Mononuclear cell (primary cell): ENCODE measurements at regions not wholly inside any gene's neighbourhood (a gene's known extent, or its start where the extent isn't known, plus 50 kb on each side); places are given as distances from the start of the nearest gene placed in this dataset.
"Not testable (repeated sequence)": the region's sequence is repeated elsewhere in the genome, so short reads cannot be mapped to it uniquely, and the experiment has no call there.

ENCODE experiments used
- H3K27me3 ChIP-seq: 2 replicates; pipeline ENCODE4 v1.6.0; 2011; ENCODE audit warnings: low read length, control low read depth; ENCODE audit not compliant: insufficient read depth
- H3K4me1 ChIP-seq: 2 replicates; pipeline ENCODE4 v1.5.1; 2011; ENCODE audit warnings: mild to moderate bottlenecking, low read length, control low read depth; ENCODE audit not compliant: insufficient read depth
- H3K4me3 ChIP-seq: 2 replicates; pipeline ENCODE4 v1.5.1; 2011; ENCODE audit warnings: mild to moderate bottlenecking, low read length, moderate library complexity
- H3K9me3 ChIP-seq: 2 replicates; pipeline ENCODE4 v1.5.1; 2011; ENCODE audit warnings: low read depth, mild to moderate bottlenecking, control low read depth, low read length

DNA sequence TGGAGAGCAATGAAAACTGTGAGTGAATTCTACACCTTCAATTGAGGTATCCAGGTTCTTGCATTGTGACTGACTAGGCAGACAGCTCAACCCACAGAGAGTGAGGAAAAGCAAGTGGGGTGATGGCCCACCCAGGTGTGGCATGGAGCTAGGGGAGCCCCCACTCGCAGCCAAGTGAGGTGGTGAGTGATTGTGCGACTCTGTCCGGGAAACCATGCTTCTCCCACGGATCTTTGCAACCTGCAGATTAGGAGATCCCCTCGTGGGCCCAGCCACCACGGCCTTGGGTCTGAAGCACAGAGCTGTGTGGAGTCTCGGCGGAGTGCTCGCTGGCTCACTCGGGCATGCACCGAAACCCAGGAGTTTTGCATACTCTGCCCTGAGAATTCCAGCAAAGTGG, 120.1 kb downstream of the ALG10 start:
- Histone ChIP-seq H3K9me3 (no peaks in the 10 kb centered on the region), H3K4me3 (no peak overlapping the region), H3K27me3 (no peaks in the 10 kb centered on the region), H3K4me1 (no peaks in the 10 kb centered on the region)

DNA sequence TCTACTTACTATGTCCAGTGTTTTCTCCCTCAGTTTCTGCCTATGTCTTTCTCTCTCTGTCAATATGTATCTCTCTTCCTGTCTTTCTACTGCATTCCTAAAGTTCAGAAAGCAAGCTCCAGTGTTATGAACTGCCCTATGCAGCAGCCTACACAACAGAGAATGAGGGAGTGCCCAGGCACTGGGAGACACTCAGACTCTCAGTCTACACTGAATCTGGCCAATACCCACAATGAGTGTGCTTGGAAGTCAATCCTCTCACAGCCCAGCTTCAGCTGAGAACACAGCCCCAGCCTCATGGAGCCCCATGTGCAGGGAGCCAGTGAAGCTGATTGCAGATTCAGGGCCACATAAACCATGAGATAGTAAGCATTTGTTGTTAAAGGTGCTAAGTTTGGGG, 128.7 kb downstream of the ALG10 start:
- Histone ChIP-seq H3K9me3 (no peaks in the 10 kb centered on the region), H3K4me1 (no peaks in the 10 kb centered on the region), H3K4me3 (no peak overlapping the region), H3K27me3 (no peaks in the 10 kb centered on the region)

DNA sequence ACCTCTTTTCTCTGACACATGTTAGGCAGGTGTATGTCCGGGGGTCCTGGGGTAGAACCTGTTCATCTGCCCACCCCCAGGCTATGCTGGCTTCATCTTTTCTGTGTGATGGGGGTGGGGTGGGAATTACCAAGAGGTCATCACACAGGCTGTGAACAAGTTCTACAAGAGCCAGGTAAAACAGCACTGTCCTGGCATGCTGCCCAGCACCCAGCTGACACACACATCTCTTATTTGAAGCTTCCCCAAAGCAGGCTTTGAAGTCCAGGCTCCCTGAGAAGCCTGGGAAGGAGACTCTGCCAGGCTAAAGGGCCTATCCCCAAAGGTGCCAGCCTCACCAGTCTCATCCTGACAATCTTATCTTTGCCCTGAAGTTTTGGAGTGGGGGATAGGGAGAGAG, 141.1 kb downstream of the ALG10 start:
- Histone ChIP-seq H3K4me1 (no peaks in the 10 kb centered on the region), H3K4me3 (no peak overlapping the region), H3K27me3 (no peaks in the 10 kb centered on the region), H3K9me3 (no peaks in the 10 kb centered on the region)

DNA sequence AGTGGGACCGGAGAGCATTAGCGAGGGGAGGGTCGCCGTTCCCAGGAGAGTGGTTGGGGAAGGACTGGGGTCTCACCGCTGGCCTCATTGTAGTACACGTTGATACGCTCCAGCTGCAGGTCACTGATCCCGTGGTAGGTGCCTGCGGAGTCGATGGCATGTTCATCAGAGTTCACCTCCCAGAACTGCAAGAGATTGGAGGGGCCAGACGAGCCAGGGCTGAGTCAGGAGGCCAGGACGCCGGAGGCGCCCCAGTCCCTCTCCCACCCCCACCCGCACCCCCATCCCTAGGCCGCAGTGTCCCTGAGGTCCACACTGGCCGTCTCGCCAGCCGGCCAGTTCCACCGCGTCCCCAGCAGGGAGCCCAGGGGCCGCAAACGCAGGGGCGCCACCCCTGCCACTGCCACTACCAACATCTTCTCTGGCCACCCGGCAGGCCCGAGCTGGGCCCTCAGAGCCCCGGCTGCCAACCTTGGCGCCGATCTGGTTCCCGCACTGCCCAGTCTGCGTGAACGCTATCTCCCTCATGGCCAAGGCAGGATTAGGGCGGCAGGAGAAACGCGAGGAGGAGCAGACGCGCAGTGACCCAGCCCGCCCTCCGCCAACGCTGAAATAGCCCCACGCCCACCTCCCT, 144.2 kb downstream of the ALG10 start:
- no peaks in the 10 kb centered on the region for H3K27me3 ChIP-seq
- no peaks in the 10 kb centered on the region for H3K4me1 ChIP-seq
- H3K4me3 ChIP-seq, result no peak overlapping the region
- no peaks in the 10 kb centered on the region for H3K9me3 ChIP-seq

DNA sequence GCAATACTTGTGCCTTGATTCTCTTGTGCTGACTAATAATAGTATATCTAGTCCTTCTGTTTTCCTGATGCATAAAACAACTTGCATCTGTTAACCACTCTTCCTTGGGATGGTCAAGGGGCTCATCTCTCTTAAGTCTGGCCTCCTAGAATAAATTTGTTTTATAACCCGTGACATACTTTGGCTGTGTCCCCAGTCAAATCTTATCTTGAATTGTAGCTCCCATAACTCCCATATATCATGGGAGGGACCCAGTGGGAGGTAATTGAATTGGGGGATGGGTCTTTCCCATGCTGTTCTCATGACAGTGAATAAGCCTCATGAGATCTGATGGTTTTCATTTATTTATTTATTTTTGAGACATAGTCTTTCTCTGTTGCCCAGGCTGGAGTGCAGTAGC, 146.2 kb downstream of the ALG10 start:
- not testable (repeated sequence) for H3K4me3 ChIP-seq, H3K9me3 ChIP-seq, H3K4me1 ChIP-seq, H3K27me3 ChIP-seq

DNA sequence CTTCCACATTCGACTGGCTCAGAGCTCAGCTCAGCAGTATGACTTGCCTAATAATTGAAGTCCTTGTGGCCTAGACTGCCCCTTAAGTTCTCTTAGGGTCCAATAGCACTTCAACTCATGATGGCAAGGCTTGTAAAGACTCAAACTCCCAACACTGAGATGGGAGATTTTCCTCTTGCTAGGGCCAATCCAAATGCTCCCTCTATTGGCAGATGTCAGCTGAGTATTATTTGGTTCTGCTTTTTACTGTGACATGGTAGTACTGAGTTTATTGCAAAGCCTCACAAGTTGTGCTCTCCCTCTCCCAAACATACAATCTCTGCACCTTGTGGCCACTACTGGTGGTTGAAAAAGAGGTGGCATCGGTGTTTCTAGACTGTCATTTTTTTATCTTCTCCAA, 164.2 kb downstream of the ALG10 start:
- H3K4me1 ChIP-seq, result peaks cover 3% of the 10 kb centered on the region

DNA sequence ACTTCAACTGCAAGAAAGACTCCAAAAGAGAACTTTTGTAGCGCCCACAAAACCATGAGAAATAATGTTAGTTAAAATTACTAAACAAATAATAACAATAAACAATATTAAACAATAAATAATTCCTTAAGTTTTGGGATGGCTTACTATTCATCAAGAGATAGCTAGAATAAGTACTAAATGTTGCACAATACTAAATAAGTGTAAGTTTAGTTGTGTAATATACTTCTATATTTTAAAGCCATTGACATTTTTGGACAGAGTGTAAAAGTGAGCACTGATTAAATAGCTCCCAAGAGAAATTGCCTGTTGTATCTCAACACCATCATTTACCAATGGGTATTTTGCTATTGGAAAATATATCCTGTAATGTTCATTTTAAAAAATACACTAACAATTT, 166.7 kb downstream of the ALG10 start:
- H3K9me3 ChIP-seq, result no peaks in the 10 kb centered on the region
- H3K4me1 ChIP-seq, result peaks cover 3% of the 10 kb centered on the region
- no peak overlapping the region for H3K4me3 ChIP-seq
- H3K27me3 ChIP-seq, result no peaks in the 10 kb centered on the region

More for the DNA sequence above, 164.2 kb downstream of the ALG10 start:
- no peak overlapping the region for H3K4me3 ChIP-seq
- H3K27me3 ChIP-seq, result no peaks in the 10 kb centered on the region
- no peaks in the 10 kb centered on the region for H3K9me3 ChIP-seq

DNA sequence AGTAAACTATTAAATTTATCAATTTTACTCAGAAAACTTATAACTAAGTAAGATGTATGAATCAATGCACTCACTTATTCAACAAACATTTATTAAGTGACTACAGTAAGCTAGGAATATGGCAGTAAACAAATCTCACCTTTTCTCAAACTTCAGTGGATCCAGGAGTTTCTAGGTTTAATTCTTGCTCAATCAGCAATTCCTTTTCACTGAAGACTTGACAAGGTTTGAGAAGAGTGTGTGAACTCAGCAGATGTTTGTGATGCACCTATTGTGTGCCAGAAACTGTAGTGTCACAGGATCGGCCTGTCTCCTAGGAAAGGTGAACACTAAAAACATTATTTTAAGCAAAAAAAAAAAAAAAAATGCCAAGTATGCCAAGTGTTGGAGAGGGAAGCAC, 167.8 kb downstream of the ALG10 start:
- peaks cover 3% of the 10 kb centered on the region for H3K4me1 ChIP-seq
- no peaks in the 10 kb centered on the region for H3K9me3 ChIP-seq
- H3K27me3 ChIP-seq, result no peaks in the 10 kb centered on the region
- no peak overlapping the region for H3K4me3 ChIP-seq

DNA sequence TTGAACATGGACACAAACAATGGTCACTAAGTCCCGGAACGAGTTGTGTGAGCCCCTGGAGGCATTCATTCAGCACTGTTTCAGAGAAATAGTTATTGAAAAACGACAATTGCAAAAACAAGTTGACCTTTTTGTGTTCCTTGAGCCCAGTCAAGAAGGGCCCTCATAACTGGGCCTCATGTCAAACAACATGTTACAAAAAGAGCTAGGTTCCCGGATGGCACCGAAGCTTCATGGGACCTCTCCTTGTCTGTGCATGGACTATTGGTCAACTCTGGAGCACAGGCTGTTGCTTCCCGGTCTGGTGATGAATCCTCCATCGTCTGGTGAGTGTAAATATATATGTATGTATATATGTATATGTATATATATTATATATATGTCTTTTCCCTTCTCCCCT, 176.6 kb downstream of the ALG10 start:
- no peaks in the 10 kb centered on the region for H3K9me3 ChIP-seq
- H3K4me1 ChIP-seq, result no peaks in the 10 kb centered on the region
- no peak overlapping the region for H3K4me3 ChIP-seq
- no peaks in the 10 kb centered on the region for H3K27me3 ChIP-seq

DNA sequence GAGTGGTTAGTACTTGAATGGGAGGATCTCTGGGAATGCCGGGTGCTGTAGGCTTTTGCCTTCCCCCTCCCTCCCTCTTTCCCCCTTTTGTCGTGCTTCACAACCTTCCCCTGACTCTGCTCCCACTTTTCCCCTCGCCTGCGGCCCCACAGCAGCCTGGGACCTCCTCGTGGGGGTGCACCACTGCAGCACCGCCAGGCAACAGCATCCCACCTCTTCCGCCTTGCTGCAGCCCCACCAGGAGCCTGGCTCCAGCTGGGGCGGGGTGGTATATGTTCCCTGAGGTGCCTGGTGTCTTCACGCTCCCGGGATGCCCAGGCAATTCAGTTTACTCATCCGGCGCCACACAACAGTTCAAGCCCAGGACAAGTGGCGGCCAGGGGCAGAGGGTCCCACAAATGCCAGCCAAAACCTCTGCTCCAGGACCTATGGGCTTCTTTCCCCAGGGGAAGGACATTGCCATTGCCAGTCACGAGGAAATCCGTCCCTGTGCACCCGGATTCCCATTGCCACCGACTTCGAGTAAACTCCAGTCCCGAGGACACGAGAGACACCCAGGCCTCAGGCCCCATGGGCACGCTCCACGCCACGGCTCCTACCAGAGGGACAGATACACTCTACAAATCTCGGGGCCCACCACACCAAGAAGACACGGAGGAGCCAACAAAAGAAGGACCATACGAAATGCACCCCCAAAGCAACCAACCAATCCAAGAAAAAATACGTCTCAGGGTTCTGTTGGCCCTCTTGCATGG, 181.7 kb downstream of the ALG10 start:
- H3K27me3 ChIP-seq, result no peaks in the 10 kb centered on the region
- H3K9me3 ChIP-seq, result no peaks in the 10 kb centered on the region
- H3K4me1 ChIP-seq, result no peaks in the 10 kb centered on the region

DNA sequence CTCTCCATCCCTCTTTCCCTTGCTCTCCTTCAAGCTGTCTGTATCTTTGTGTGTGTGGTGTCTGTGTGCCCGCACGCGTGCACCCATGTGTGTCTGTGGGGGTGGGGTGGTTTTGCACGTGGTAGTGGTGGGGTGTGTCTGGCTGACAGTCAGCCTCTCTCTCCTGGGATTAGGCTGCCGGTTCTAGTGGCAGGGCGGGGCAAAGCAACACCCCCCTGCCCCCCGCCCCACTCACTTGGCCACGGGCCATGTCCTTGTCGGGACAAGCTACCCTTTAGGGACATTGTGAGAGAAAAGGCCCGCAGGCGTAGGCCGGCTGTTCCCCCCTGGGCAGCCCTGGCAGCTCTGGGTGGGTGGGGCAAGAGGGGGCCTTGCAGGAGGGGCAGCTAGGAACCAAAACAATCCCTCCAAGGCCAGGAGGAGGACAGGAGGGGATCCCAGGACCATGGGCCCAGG, 182.6 kb downstream of the ALG10 start:
- Histone ChIP-seq H3K4me3 (no peak overlapping the region), H3K4me1 (no peaks in the 10 kb centered on the region), H3K9me3 (no peaks in the 10 kb centered on the region), H3K27me3 (no peaks in the 10 kb centered on the region)

More for the DNA sequence above, 181.7 kb downstream of the ALG10 start:
- no peak overlapping the region for H3K4me3 ChIP-seq

DNA sequence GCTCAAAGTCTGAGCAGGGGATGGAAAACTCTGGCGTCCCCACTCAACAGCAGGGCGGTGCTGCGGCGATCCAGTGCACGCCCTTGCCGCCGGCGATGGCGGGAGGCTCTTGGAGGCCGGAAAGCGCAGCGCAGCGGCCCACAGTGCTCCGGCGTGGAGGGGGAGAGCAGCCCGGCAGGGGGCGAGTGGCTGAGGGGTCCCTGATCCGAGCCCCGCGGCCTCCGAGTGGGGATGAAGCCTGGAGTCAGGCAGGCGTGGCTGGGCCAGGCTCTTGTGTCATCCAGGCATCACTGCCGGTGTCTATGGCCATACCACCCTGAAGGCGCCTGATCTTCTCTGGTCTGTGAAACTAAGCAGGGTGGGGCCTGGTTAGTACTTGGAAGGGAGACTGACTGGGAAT, 183.1 kb downstream of the ALG10 start:
- H3K4me3 ChIP-seq, result no peak overlapping the region
- no peaks in the 10 kb centered on the region for H3K9me3 ChIP-seq
- H3K27me3 ChIP-seq, result no peaks in the 10 kb centered on the region
- H3K4me1 ChIP-seq, result no peaks in the 10 kb centered on the region

DNA sequence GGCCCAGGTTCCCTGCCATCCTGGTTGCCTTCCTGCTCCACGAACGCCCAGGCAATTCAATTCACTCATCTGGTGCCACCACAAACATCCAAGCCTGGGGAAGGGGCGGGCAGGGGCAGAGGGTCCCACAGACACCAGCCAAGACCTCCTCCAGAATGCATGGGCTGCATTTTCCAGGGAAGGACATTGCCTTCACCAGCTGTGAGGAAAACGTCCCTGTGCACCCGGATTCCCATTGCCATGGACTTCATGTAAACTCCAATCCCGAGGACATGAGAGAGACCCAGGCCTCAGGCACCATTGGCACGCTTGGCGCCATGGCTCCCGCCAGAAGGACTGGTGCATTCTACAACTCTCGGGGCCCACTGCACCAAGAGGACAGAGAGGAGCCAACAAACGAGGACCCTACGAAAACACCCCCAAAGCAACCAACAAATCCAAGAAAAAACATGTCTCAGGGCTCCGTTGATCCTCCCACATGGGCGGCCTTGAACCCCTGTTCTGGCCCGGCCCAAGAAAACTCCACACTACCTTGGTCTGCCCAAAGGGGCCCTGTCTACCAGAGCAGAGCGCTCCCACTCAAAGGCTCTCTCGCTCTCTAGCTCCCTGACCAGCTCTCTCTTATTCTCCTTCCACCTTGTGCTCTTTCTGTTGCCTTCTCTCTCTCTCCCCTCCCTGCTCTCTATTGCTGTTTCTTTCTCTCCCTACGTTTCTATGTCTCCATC, 183.9 kb downstream of the ALG10 start:
- Histone ChIP-seq H3K4me3 (no peak overlapping the region), H3K9me3 (no peaks in the 10 kb centered on the region), H3K27me3 (no peaks in the 10 kb centered on the region), H3K4me1 (no peaks in the 10 kb centered on the region)

DNA sequence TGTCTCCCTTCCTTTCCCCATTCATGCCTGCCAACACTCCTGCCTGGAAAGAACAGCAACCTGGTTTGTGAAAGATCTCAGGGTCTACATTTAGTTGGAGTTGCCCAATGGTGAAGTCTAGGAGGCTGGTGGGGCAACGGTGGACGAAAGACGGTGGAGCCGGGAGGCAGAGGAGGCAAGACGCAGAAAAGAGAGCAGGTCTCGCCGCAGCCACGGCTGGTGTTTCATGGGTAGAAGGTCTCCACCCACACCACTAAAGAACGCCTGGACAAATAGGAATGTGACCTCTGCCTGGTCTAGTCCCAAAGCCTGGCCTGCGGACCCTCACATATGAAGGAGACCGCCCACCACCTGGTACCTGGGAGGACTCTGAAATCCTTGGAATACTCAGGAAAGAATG, 185.6 kb downstream of the ALG10 start:
- Histone ChIP-seq H3K4me1 (no peaks in the 10 kb centered on the region), H3K27me3 (no peaks in the 10 kb centered on the region), H3K4me3 (no peak overlapping the region), H3K9me3 (no peaks in the 10 kb centered on the region)

DNA sequence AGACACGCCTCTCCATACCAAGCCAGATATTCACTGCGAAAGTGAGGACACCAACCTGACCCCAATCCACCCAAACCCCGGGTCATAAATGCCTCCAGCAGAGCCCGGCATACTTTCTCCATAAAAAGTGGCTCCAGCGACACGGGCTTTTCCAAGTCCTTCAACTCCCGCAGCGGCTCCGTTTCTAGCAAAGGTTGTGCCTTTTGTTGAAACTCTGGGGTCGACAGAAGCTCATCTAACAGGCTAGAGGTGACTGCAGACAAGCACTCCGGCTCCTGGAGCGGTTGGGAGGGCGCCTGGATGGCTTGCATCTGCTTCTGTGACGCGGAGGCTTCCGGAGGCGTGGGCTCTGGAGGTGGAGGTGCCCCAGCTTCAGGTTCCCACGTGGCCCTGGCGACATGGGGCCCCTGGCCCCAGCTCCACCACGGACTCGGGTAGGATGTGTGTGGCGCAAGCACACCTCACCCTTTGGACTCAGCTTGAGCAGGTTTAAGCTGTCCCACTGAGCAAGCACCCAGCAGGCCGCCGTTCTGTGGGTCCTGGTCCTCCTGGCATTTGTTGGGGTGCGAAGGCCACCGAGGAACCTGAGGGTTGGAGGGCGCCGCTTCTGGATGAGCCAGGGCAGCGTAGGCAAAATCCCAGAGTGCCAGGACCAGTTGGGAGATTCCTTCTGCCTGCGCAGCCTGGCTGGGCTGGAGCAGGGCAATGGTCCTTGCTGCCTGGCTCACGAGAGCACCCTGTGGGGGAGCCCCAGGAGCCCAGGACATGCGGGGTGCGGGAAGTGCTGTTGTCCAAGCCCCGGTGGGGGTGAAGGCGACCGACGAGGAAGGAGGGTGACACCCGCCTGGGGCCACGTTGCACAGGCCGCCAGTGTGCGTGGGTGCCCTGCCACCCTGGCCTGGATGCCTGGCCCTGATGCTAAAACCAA, 186.3 kb downstream of the ALG10 start:
- Histone ChIP-seq H3K9me3 (no peaks in the 10 kb centered on the region), H3K4me1 (no peaks in the 10 kb centered on the region)

More for the DNA sequence above, 186.3 kb downstream of the ALG10 start:
- Histone ChIP-seq H3K27me3 (no peaks in the 10 kb centered on the region), H3K4me3 (no peak overlapping the region)
